Gastroesophageal sphincter (tissue), 3 donors: ENCODE measurements at regions not wholly inside any gene's neighbourhood (a gene's known extent, or its start where the extent isn't known, plus 50 kb on each side); places are given as distances from the start of the nearest gene placed in this dataset.

Experiments used
- EP300 ChIP-seq: sonication (generic); formaldehyde crosslinking; IDR thresholded peaks from one replicate; pipeline ENCODE4 v1.6.1; 2017; ENCODE audit warnings: antibody characterized with exemption, mild to moderate bottlenecking
- POLR2A ChIP-seq, 2 donors: fragments of 450-650 bp; IDR thresholded peaks; one replicate each; pipeline ENCODE4 v1.6.1; 2017; ENCODE audit warnings: antibody characterized with exemption in 2 of 2, mild to moderate bottlenecking in 2 of 2, moderate library complexity in 1 of 2
- POLR2AphosphoS5 ChIP-seq: sonication (generic); formaldehyde crosslinking; IDR thresholded peaks from one replicate; pipeline ENCODE4 v1.6.1; 2017; ENCODE audit warnings: antibody characterized with exemption
- TF ChIP-seq, protein P1 (sequence below), 4 experiments: fragments of 200-600 bp in 2 of 4; fragments of 450-650 bp in 2 of 4; sonication (generic) in 1 of 4; IDR thresholded peaks; one replicate each; pipeline ENCODE4 v1.5.1; 2017 to 2019; ENCODE audit warnings: antibody characterized with exemption in 4 of 4, mild to moderate bottlenecking in 2 of 4, moderate library complexity in 2 of 4

GRCh38 chr5:2371419-2371710 is 380.1 kb downstream of the IRX2 start:
- TF ChIP-seq, protein P1, sequence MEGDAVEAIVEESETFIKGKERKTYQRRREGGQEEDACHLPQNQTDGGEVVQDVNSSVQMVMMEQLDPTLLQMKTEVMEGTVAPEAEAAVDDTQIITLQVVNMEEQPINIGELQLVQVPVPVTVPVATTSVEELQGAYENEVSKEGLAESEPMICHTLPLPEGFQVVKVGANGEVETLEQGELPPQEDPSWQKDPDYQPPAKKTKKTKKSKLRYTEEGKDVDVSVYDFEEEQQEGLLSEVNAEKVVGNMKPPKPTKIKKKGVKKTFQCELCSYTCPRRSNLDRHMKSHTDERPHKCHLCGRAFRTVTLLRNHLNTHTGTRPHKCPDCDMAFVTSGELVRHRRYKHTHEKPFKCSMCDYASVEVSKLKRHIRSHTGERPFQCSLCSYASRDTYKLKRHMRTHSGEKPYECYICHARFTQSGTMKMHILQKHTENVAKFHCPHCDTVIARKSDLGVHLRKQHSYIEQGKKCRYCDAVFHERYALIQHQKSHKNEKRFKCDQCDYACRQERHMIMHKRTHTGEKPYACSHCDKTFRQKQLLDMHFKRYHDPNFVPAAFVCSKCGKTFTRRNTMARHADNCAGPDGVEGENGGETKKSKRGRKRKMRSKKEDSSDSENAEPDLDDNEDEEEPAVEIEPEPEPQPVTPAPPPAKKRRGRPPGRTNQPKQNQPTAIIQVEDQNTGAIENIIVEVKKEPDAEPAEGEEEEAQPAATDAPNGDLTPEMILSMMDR (IDR thresholded peaks at IDR 0.05) = no peak
- no peak for TF ChIP-seq POLR2AphosphoS5
- TF ChIP-seq POLR2A (IDR thresholded peaks at IDR 0.05) = no peak
- no peak for TF ChIP-seq EP300
